CD4-positive, alpha-beta T cell (primary cell): ENCODE measurements at regions not wholly inside any gene's neighbourhood (a gene's known extent, or its start where the extent isn't known, plus 50 kb on each side); places are given as distances from the start of the nearest gene placed in this dataset.

Source experiments
- ATAC-seq: fragments of 200-7000 bp; cut with Tn5 transposase; one replicate; pipeline ENCODE4 v1.10.0; 2022; ENCODE audit warnings: mild to moderate bottlenecking; ENCODE audit not compliant: poor library complexity
- CTCF ChIA-PET: fragments of 350-600 bp; sonication (Branson Sonifier 250); formaldehyde crosslinking; loops from one replicate; lab custom pipeline; 2021; ENCODE audit warnings: antibody characterized with exemption, inconsistent platforms; lab: Charles Lee
- POLR2A ChIA-PET: fragments of 350-600 bp; sonication (Branson Sonifier 250); formaldehyde crosslinking; loops from one replicate; lab custom pipeline; 2021; ENCODE audit warnings: antibody characterized with exemption, inconsistent platforms; lab: Charles Lee
- DNase-seq, 14 experiments: peaks; one replicate each; pipeline ENCODE4 v3.0.0-alpha.2; 2013 to 2020; ENCODE audit warnings: mixed read lengths in 2 of 14
- H3K27ac ChIP-seq, 2 donors: one replicate each; pipeline versions ENCODE4 v1.5.1 to v1.7.0; 2013; ENCODE audit warnings: low read length in 2 of 2, low read depth in 1 of 2, mild to moderate bottlenecking in 1 of 2
- H3K27me3 ChIP-seq, 2 experiments: 1 replicate in 1 of 2; 2 replicates in 1 of 2; pipeline versions ENCODE4 v1.6.1 to v1.7.0; 2013; ENCODE audit warnings: low read length in 2 of 2, control low read depth in 1 of 2, mild to moderate bottlenecking in 1 of 2, moderate library complexity in 1 of 2; ENCODE audit not compliant: insufficient read depth in 2 of 2, control insufficient read depth in 1 of 2
- H3K36me3 ChIP-seq: one replicate; pipeline ENCODE4 v1.6.1; 2013; ENCODE audit warnings: low read length, control low read depth; ENCODE audit not compliant: insufficient read depth
- H3K4me1 ChIP-seq: one replicate; pipeline ENCODE4 v1.6.1; 2013; ENCODE audit warnings: low read length, control low read depth; ENCODE audit not compliant: insufficient read depth
- H3K4me3 ChIP-seq: one replicate; pipeline ENCODE4 v1.5.1; 2013; ENCODE audit warnings: mild to moderate bottlenecking, low read length, moderate library complexity
- H3K9me3 ChIP-seq, 2 experiments: 1 replicate in 1 of 2; 2 replicates in 1 of 2; pipeline versions ENCODE4 v1.6.1 to v1.7.0; 2013; ENCODE audit warnings: low read length in 2 of 2, mild to moderate bottlenecking in 2 of 2, control low read depth in 1 of 2, moderate library complexity in 1 of 2; ENCODE audit not compliant: control insufficient read depth in 1 of 2, insufficient read depth in 1 of 2
- H3K27ac Mint-ChIP-seq: one replicate; pipeline ENCODE4 v1.8.0; 2020; ENCODE audit warnings: mixed read lengths
- H3K27me3 Mint-ChIP-seq: one replicate; pipeline ENCODE4 v1.8.0; 2021; ENCODE audit warnings: mixed read lengths
- H3K36me3 Mint-ChIP-seq: one replicate; pipeline ENCODE4 v1.8.0; 2021; ENCODE audit warnings: low read depth, mixed read lengths
- H3K4me1 Mint-ChIP-seq: one replicate; pipeline ENCODE4 v1.8.0; 2021; ENCODE audit warnings: low read depth, mixed read lengths
- H3K4me3 Mint-ChIP-seq: one replicate; pipeline ENCODE4 v1.8.0; 2020; ENCODE audit warnings: mild to moderate bottlenecking, mixed read lengths
- H3K9me3 Mint-ChIP-seq: one replicate; pipeline ENCODE4 v1.8.0; 2020; ENCODE audit warnings: mixed read lengths
- intact Hi-C, 2 experiments: fragments of 100-400 bp; cut with DNase I in 1 of 2; cut with micrococcal nuclease in 1 of 2; formaldehyde crosslinking; loops; one replicate each; pipeline versions ENCODE4 v1.15.1 to v1.9.0; 2023 to 2025; cut with DNase I, micrococcal nuclease
- TF ChIP-seq, protein P1 (sequence below): fragments of 200-600 bp; IDR thresholded peaks from one replicate; pipeline ENCODE4 v1.8.0; 2022; ENCODE audit warnings: antibody characterized with exemption, mild to moderate bottlenecking

DNA sequence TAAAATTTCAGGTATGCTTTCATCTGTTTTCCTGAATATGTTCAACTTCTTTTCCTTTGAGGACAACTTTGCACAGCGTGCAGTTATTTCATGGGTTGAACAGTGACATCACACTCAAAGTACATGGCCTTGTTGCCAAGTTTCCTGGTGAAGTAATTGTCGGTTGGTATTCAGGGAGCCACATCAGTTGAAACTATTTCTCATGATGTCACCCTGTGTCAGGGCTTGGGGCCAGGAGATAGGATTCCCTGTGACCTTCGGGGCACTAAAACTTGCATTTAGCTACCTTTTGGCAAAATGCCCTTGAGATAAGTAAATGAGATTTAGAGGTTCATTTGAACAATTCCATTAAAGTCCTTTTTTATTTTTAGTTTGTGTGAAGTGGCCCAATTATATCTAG is 383.9 kb downstream of the SH3GL2 start:
- POLR2A ChIA-PET: no interaction called here
- no peak overlapping the region for H3K27ac Mint-ChIP-seq
- no peaks in the 10 kb centered on the region for H3K4me1 ChIP-seq
- H3K9me3 ChIP-seq: no peaks in the 10 kb centered on the region
- no peaks in the 10 kb centered on the region for H3K36me3 ChIP-seq
- no peak for ATAC-seq
- H3K9me3 Mint-ChIP-seq: no peaks in the 10 kb centered on the region
- CTCF ChIA-PET: no interaction called here
- H3K4me3 ChIP-seq: no peak overlapping the region
- no peaks in the 10 kb centered on the region for H3K27me3 Mint-ChIP-seq
- intact Hi-C loops: no loop called here
- no peaks in the 10 kb centered on the region for H3K36me3 Mint-ChIP-seq
- no peak for DNase-seq
- no peaks in the 10 kb centered on the region for H3K27me3 ChIP-seq
- no peak overlapping the region for H3K27ac ChIP-seq
- TF ChIP-seq, protein P1, sequence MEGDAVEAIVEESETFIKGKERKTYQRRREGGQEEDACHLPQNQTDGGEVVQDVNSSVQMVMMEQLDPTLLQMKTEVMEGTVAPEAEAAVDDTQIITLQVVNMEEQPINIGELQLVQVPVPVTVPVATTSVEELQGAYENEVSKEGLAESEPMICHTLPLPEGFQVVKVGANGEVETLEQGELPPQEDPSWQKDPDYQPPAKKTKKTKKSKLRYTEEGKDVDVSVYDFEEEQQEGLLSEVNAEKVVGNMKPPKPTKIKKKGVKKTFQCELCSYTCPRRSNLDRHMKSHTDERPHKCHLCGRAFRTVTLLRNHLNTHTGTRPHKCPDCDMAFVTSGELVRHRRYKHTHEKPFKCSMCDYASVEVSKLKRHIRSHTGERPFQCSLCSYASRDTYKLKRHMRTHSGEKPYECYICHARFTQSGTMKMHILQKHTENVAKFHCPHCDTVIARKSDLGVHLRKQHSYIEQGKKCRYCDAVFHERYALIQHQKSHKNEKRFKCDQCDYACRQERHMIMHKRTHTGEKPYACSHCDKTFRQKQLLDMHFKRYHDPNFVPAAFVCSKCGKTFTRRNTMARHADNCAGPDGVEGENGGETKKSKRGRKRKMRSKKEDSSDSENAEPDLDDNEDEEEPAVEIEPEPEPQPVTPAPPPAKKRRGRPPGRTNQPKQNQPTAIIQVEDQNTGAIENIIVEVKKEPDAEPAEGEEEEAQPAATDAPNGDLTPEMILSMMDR: no peak
- no peaks in the 10 kb centered on the region for H3K4me1 Mint-ChIP-seq
- no peak overlapping the region for H3K4me3 Mint-ChIP-seq

DNA sequence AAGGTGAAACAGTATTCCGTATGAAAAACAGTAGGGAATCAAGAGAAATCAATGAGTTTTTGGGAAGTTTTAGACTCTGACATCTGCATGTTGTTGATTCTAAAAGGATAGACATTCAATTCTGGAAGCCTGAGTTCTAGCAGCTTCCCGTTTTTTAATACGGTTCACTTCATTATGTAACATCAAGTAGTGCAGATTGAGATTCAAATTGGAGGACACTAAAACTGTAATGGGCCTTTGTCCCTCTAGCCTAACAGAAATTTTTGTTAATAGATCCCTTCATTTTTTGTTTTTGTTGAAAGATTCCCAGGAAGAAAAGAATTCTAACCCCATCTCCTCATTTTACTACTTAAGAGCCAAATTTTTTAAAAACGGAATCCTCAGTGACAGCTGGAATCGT is 384.6 kb downstream of the SH3GL2 start:
- ATAC-seq (no peak), DNase-seq (no peak)
- POLR2A ChIA-PET: no interaction called here
- Mint-ChIP-seq H3K27me3 (no peaks in the 10 kb centered on the region), H3K9me3 (no peaks in the 10 kb centered on the region), H3K36me3 (no peaks in the 10 kb centered on the region), H3K27ac (no peak overlapping the region), H3K4me1 (no peaks in the 10 kb centered on the region), H3K4me3 (no peak overlapping the region)
- intact Hi-C loops: no loop called here
- no peak overlapping the region for H3K4me3 ChIP-seq
- no peaks in the 10 kb centered on the region for H3K4me1 ChIP-seq
- H3K36me3 ChIP-seq: no peaks in the 10 kb centered on the region
- TF ChIP-seq, protein P1: no peak
- no peak overlapping the region for H3K27ac ChIP-seq
- H3K27me3 ChIP-seq: no peaks in the 10 kb centered on the region
- CTCF ChIA-PET: no interaction called here
- H3K9me3 ChIP-seq: no peaks in the 10 kb centered on the region

DNA sequence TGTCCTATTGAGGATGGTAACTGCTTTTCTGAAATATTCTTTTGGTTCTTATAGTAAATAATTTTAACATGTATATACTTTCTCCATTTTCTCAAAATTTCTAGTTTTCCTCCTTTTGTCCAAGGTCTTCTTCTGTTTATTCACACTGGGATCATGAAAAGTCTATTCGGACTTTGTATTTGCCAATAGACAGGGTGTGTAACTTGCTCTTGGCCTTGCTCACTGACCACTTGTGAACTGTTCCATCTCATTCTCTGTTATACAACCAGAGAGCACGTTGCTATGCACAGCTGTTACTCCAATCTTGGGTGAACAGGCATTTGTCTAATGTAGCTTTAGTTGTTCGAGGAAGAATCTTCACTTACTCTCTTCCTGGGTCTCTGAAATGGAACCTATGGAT is 388.9 kb downstream of the SH3GL2 start:
- TF ChIP-seq, protein P1: no peak
- CTCF ChIA-PET: no interaction called here

More for the DNA sequence above, 388.9 kb downstream of the SH3GL2 start:
- Mint-ChIP-seq H3K9me3 (no peaks in the 10 kb centered on the region), H3K27ac (no peak overlapping the region), H3K4me1 (no peaks in the 10 kb centered on the region), H3K4me3 (no peak overlapping the region), H3K27me3 (no peaks in the 10 kb centered on the region), H3K36me3 (no peaks in the 10 kb centered on the region)
- H3K27me3 ChIP-seq: no peaks in the 10 kb centered on the region
- H3K27ac ChIP-seq: no peak overlapping the region
- ATAC-seq (no peak), DNase-seq (no peak)
- no peaks in the 10 kb centered on the region for H3K9me3 ChIP-seq
- POLR2A ChIA-PET: no interaction called here
- no peak overlapping the region for H3K4me3 ChIP-seq
- no peaks in the 10 kb centered on the region for H3K36me3 ChIP-seq
- no peaks in the 10 kb centered on the region for H3K4me1 ChIP-seq
- intact Hi-C loops: no loop called here
